Mononuclear cell (primary cell): ENCODE measurements at regions not wholly inside any gene's neighbourhood (a gene's known extent, or its start where the extent isn't known, plus 50 kb on each side); places are given as distances from the start of the nearest gene placed in this dataset.
"Not testable (repeated sequence)": the region's sequence is repeated elsewhere in the genome, so short reads cannot be mapped to it uniquely, and the experiment has no call there.

Source experiments
- H3K27me3 ChIP-seq: 2 replicates; pipeline ENCODE4 v1.6.0; 2011; ENCODE audit warnings: low read length, control low read depth; ENCODE audit not compliant: insufficient read depth
- H3K4me1 ChIP-seq: 2 replicates; pipeline ENCODE4 v1.5.1; 2011; ENCODE audit warnings: mild to moderate bottlenecking, low read length, control low read depth; ENCODE audit not compliant: insufficient read depth
- H3K4me3 ChIP-seq: 2 replicates; pipeline ENCODE4 v1.5.1; 2011; ENCODE audit warnings: mild to moderate bottlenecking, low read length, moderate library complexity
- H3K9me3 ChIP-seq: 2 replicates; pipeline ENCODE4 v1.5.1; 2011; ENCODE audit warnings: low read depth, mild to moderate bottlenecking, control low read depth, low read length

GRCh38 chr16:85440744-85441143 is 172.4 kb upstream of the GSE1 start:
- no peak overlapping the region for H3K4me3 ChIP-seq
- H3K27me3 ChIP-seq, result no peaks in the 10 kb centered on the region
- no peaks in the 10 kb centered on the region for H3K4me1 ChIP-seq
- no peaks in the 10 kb centered on the region for H3K9me3 ChIP-seq

GRCh38 chr16:85441189-85441889 is 171.8 kb upstream of the GSE1 start:
- Histone ChIP-seq H3K4me3 (no peak overlapping the region), H3K27me3 (no peaks in the 10 kb centered on the region), H3K4me1 (no peaks in the 10 kb centered on the region), H3K9me3 (no peaks in the 10 kb centered on the region)

DNA sequence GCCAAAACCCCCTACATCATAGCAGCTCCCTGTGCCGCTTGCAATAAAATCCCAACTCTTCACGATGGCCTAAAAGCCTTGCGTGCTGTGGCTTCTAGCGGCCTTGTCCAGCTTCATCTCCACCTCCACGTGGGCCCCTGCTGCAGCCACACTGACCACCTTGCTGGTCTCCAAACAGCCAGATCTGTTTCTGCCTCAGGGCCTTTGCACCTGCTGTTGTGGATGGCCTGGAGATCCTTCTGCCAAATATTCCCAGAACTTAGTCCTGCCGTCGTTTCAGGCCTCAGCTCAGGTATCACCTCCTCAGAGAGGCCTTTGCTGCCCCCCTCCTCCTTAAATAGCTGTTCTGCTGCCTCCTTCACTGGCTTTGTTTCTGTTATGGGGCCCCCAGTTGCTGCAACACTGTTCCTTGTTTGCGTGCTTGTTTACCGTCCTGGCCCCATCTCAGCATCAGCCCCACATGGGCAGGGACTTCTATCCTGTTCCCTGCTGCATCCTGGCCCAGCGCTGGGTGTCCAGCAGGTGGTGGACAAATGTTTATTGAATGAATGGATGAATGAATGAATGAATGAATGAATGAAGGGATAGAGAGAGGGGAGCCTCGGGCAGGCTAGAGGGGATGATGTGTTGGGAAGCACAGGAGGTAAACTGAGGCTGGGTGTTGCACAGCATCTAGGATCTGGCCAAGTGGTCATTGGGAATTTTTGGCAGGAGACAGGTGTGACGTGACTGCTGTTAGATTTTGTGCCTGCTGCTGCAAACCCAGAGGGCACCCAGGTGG is 171.0 kb upstream of the GSE1 start:
- Histone ChIP-seq H3K4me3 (no peak overlapping the region), H3K27me3 (no peaks in the 10 kb centered on the region), H3K9me3 (no peaks in the 10 kb centered on the region), H3K4me1 (no peaks in the 10 kb centered on the region)

- no peak overlapping the region for H3K4me3 ChIP-seq
- no peaks in the 10 kb centered on the region for H3K9me3 ChIP-seq
- H3K27me3 ChIP-seq, result peaks cover 3% of the 10 kb centered on the region
- peaks cover 8% of the 10 kb centered on the region for H3K4me1 ChIP-seq
These were observed 170.0 kb upstream of the GSE1 start for GRCh38 chr16:85443116-85443515.

- no peak overlapping the region for H3K4me3 ChIP-seq
- no peaks in the 10 kb centered on the region for H3K9me3 ChIP-seq
- peaks cover 13% of the 10 kb centered on the region for H3K4me1 ChIP-seq
- H3K27me3 ChIP-seq, result peaks cover 3% of the 10 kb centered on the region
These were observed 169.6 kb upstream of the GSE1 start for GRCh38 chr16:85443531-85443930.

GRCh38 chr16:85445064-85445778 is 167.9 kb upstream of the GSE1 start:
- H3K4me3 ChIP-seq, result no peak overlapping the region
- peaks cover 26% of the 10 kb centered on the region for H3K4me1 ChIP-seq
- H3K27me3 ChIP-seq, result peaks cover 5% of the 10 kb centered on the region
- no peaks in the 10 kb centered on the region for H3K9me3 ChIP-seq

GRCh38 chr16:85445779-85446222 is 167.3 kb upstream of the GSE1 start:
- Histone ChIP-seq H3K27me3 (peaks cover 5% of the 10 kb centered on the region), H3K4me1 (peaks cover 26% of the 10 kb centered on the region), H3K9me3 (no peaks in the 10 kb centered on the region), H3K4me3 (no peak overlapping the region)

GRCh38 chr16:85446951-85447692 is 166.0 kb upstream of the GSE1 start:
- peaks cover 30% of the 10 kb centered on the region for H3K4me1 ChIP-seq

DNA sequence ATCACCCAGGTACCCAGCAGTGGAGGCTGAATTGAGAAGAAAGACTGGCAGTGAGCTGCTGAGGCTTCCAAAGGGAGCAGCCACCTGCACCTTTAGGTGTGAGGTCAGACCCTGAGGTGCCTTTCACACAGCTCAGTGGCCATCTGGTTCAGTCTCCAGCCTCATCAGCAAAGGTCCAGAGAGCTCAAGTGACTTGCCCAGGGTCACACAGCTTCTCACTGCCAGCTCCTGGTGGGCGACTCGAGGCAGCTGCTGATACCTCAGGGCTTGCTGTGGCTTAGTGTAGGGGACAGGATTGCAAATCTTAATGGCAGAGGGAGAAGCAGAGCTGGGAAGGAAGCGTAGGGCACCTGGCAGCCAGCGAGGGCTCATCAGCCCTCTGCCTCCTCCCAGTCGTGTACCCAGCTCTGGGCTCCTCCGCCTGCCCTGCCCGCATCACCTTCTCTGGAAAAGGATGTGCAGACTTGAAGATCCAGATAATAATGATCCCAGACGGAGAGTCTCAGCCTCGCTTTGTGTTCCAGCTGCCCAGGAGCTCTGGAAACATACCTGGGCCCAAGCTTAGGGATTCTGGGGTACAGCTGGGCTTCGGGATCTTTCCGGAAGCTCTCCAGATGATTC is 165.3 kb upstream of the GSE1 start:
- H3K9me3 ChIP-seq, result no peaks in the 10 kb centered on the region
- peaks cover 31% of the 10 kb centered on the region for H3K4me1 ChIP-seq
- H3K4me3 ChIP-seq, result no peak overlapping the region
- peaks cover 5% of the 10 kb centered on the region for H3K27me3 ChIP-seq

More at GRCh38 chr16:85446951-85447692, 166.0 kb upstream of the GSE1 start:
- Histone ChIP-seq H3K9me3 (no peaks in the 10 kb centered on the region), H3K27me3 (peaks cover 5% of the 10 kb centered on the region), H3K4me3 (no peak overlapping the region)

DNA sequence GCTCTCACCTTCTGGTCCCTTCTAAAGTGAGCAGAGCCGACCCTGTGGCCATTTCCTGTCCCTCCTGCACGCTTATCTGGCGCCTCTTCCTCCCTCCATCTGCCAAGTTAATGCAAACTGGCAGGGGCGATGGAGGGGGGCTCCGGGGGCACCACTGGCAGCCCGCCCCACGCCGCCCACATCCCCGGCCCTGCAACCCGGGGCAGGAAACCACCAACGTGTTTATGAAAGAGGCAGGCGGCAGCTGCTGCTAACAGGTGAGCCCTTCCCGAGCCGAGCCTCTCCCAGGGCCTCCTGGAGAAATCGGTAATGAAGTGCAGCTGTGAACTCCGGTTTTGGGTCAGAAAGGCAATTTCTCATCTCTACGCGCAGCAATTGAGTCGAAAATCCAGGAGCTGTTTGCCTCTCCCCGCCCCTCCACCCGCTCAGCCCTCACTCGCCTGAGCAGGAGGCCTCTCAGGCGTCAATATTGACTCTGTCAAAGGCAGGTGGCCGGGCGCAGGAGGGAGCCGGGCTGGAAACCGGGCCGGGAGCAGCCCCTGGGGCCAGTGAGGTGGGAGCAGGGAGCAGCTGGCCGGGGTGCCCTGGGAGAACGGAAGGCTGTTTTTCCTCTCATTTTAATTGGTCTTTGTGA is 164.4 kb upstream of the GSE1 start:
- no peaks in the 10 kb centered on the region for H3K9me3 ChIP-seq
- H3K4me1 ChIP-seq, result peaks cover 31% of the 10 kb centered on the region
- H3K27me3 ChIP-seq, result peaks cover 5% of the 10 kb centered on the region
- no peak overlapping the region for H3K4me3 ChIP-seq

DNA sequence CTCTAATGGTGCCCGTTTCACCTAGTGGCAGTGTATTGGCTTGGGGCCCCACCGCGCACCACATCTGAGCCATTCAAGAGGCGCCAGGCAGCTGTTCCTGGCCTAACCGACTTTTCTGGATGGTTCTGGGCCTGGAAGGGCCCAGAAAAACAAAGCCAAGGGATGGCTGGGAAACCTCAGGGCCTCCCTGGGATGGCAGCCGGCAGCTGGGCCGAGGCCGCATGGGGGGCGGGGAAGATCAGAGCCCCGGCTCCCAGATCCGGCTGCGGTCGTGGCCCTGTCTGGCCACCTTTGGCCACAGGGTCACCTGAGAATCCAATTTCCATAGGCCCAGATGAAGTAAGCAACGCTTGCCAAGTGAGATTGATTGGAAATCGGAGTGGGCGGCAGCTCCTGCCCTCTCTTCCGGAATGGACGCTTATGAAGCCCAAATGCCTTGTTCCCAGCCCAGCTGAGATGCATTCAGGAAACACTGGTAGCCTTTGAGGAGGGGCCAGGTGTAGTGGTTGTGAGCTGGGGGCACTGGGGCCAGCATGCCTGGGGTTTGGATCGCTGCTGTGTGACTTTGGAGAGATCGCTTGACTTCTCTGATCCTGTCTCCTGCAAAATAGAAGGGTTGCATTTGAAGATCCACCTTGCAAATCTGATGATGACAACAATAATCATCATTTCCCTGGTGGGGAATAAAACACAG is 163.8 kb upstream of the GSE1 start:
- Histone ChIP-seq H3K9me3 (no peaks in the 10 kb centered on the region), H3K27me3 (peaks cover 5% of the 10 kb centered on the region)

DNA sequence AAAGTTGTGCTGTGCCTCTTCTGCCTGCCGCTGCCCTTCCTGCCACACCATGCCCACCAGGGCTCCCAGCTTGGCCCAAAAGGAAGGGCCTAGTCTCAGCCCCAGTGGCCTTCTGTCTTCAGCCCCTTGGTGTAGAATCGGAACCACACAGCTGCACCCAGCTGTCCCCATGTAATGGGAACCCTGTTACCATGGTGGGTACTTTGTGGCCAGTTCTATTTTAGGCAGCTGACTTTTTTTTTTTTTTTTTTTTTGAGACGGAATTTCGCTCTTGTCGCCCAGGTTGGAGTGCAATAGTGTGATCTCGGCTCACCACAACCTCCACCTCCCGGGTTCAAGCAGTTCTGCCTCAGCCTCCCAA is 163.3 kb upstream of the GSE1 start:
- no peak overlapping the region for H3K4me3 ChIP-seq
- peaks cover 31% of the 10 kb centered on the region for H3K4me1 ChIP-seq
- H3K27me3 ChIP-seq, result peaks cover 5% of the 10 kb centered on the region
- no peaks in the 10 kb centered on the region for H3K9me3 ChIP-seq

More for the DNA sequence above, 163.8 kb upstream of the GSE1 start:
- Histone ChIP-seq H3K4me1 (peaks cover 31% of the 10 kb centered on the region), H3K4me3 (no peak overlapping the region)

DNA sequence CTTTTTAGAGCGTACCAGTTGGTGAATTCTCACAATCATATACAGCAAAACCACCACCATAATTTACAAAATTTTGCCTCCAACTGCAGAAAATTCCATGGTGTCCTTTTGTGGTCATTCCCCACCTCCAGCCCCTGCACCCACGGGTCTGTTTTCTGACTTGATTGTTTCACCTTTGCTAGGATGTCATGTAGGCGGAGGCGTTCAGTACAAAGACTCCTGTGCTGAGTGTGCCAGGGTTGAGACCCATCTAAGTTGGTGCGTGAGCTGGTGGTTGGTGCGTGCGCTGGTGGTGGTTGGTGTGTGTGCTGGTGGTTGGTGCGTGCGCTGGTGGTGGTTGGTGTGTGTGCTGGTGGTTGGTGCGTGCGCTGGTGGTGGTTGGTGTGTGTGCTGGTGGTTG is 162.0 kb upstream of the GSE1 start:
- H3K4me3 ChIP-seq, H3K9me3 ChIP-seq, H3K27me3 ChIP-seq: not testable (repeated sequence)
- peaks cover 31% of the 10 kb centered on the region for H3K4me1 ChIP-seq
